A673 (cell line): ENCODE measurements at regions not wholly inside any gene's neighbourhood (a gene's known extent, or its start where the extent isn't known, plus 50 kb on each side); places are given as distances from the start of the nearest gene placed in this dataset.

Experiments used
- BruUV-seq: library from RNA; stranded (reverse); fragments of 400-500 nt; replicated peaks from 2 replicates; lab custom pipeline; 2021; lab: Mats Ljungman, UMichigan
- CTCF ChIA-PET: fragments of 300-600 bp; sonication (Branson Sonifier 250); formaldehyde crosslinking; loops from one replicate; lab custom pipeline; 2022; ENCODE audit warnings: antibody characterized with exemption; lab: Charles Lee
- POLR2A ChIA-PET: fragments of 300-600 bp; sonication (Branson Sonifier 250); formaldehyde crosslinking; loops from one replicate; lab custom pipeline; 2022; ENCODE audit warnings: antibody characterized with exemption; ENCODE audit not compliant: low non-redundant PET; lab: Charles Lee
- DNase-seq: peaks from one replicate; pipeline ENCODE4 v3.0.0-alpha.2; 2015; ENCODE audit warnings: low spot score
- H3K27ac ChIP-seq: fragments of 200-600 bp; sonication (generic); 2 replicates; pipeline ENCODE4 v1.5.1; 2016; ENCODE audit warnings: mixed run types, low read depth, mild to moderate bottlenecking, mixed read lengths, antibody characterized with exemption, low read length; ENCODE audit not compliant: poor library complexity, severe bottlenecking
- H3K27me3 ChIP-seq: fragments of 200-600 bp; sonication (generic); replicated peaks from 2 replicates; pipeline ENCODE4 v1.6.1; 2017; ENCODE audit warnings: mixed run types, low read depth, mild to moderate bottlenecking, mixed read lengths, antibody characterized with exemption, low read length; ENCODE audit not compliant: insufficient read depth, poor library complexity
- H3K36me3 ChIP-seq: fragments of 200-600 bp; sonication (generic); 2 replicates; pipeline ENCODE4 v1.6.1; 2016; ENCODE audit warnings: mixed run types, mild to moderate bottlenecking, mixed read lengths, antibody characterized with exemption, low read length; ENCODE audit not compliant: insufficient read depth, poor library complexity, severe bottlenecking
- H3K4me1 ChIP-seq: fragments of 200-600 bp; sonication (generic); 2 replicates; pipeline ENCODE4 v1.6.1; 2017; ENCODE audit warnings: mixed run types, mild to moderate bottlenecking, mixed read lengths, antibody characterized with exemption, low read length; ENCODE audit not compliant: insufficient read depth, poor library complexity, severe bottlenecking
- H3K4me3 ChIP-seq: fragments of 200-600 bp; sonication (generic); 2 replicates; pipeline ENCODE4 v1.5.1; 2016; ENCODE audit warnings: low read depth, mixed run types, mild to moderate bottlenecking, mixed read lengths, low read length; ENCODE audit not compliant: poor library complexity, severe bottlenecking
- H3K9me3 ChIP-seq: fragments of 200-600 bp; sonication (generic); 2 replicates; pipeline ENCODE4 v1.6.1; 2016; ENCODE audit warnings: mixed run types, low read depth, mild to moderate bottlenecking, mixed read lengths, antibody characterized with exemption, low read length; ENCODE audit not compliant: poor library complexity, severe bottlenecking
- CTCF ChIP-seq: fragments of 300-800, 200-600 bp; sonication (generic); conservative IDR thresholded peaks from 2 replicates; pipeline ENCODE4 v1.5.1; 2017; ENCODE audit warnings: low read depth, mild to moderate bottlenecking, antibody characterized with exemption, low read length, moderate library complexity, mixed read lengths
- EZH2 ChIP-seq: fragments of 200-600 bp; sonication (generic); IDR thresholded peaks from 2 replicates; pipeline ENCODE4 v1.6.1; 2017; ENCODE audit warnings: borderline replicate concordance, low read depth, mild to moderate bottlenecking, mixed read lengths, antibody characterized with exemption, low read length; ENCODE audit not compliant: poor library complexity, severe bottlenecking
- intact Hi-C: fragments of 100-400 bp; cut with micrococcal nuclease; formaldehyde crosslinking; loops from one replicate; pipeline ENCODE4 v1.10.0; 2022; ENCODE audit not compliant: unreplicated experiment

DNA sequence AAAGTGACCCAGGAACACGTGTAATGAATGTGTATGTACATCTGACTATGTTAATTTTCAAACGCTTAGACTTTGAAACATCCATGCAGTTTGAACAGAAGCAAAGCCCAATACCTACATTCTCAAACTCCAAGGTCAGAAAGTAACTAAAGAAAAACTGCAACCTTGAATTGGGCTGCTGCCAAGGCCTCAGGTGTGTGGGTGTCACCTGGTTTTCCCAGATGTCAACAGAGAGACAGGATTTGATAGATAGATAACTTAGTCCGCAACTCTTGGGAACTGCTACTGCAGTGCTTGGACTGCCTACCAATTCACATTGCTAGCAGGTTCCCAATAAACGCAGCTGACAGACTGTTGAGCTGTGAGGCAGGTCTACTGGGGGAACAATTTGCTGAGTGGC, 78.7 kb upstream of the PAPOLG start:
- no peak for DNase-seq
- ChIA-PET CTCF (no interaction called here), POLR2A (no interaction called here)
- Histone ChIP-seq H3K4me1 (no peaks in the 10 kb centered on the region), H3K27ac (no peak overlapping the region), H3K27me3 (no peaks in the 10 kb centered on the region), H3K36me3 (no peaks in the 10 kb centered on the region), H3K9me3 (no peaks in the 10 kb centered on the region), H3K4me3 (no peak overlapping the region)
- TF ChIP-seq CTCF (no peak), EZH2 (no peak)
- no TSS peak for BruUV-seq
- intact Hi-C loops, result no loop called here

- ChIA-PET CTCF (no interaction called here), POLR2A (no interaction called here)
- H3K36me3 ChIP-seq, result no peaks in the 10 kb centered on the region
These were observed 77.5 kb upstream of the PAPOLG start for GRCh38 chr2:60678551-60678950.

GRCh38 chr2:60679036-60679780, 76.9 kb upstream of the PAPOLG start:
- intact Hi-C loops, result no loop called here
- H3K4me3 ChIP-seq, result no peak overlapping the region

More at GRCh38 chr2:60678551-60678950, 77.5 kb upstream of the PAPOLG start:
- Histone ChIP-seq H3K4me1 (no peaks in the 10 kb centered on the region), H3K4me3 (no peak overlapping the region), H3K9me3 (no peaks in the 10 kb centered on the region), H3K27me3 (no peaks in the 10 kb centered on the region), H3K27ac (no peak overlapping the region)
- no TSS peak for BruUV-seq
- intact Hi-C loops, result no loop called here
- DNase-seq, result no peak
- TF ChIP-seq CTCF, result no peak
- TF ChIP-seq EZH2, result no peak

More at GRCh38 chr2:60679036-60679780, 76.9 kb upstream of the PAPOLG start:
- TF ChIP-seq EZH2, result no peak
- no peak for TF ChIP-seq CTCF
- Histone ChIP-seq H3K4me1 (no peaks in the 10 kb centered on the region), H3K27me3 (no peaks in the 10 kb centered on the region), H3K9me3 (no peaks in the 10 kb centered on the region), H3K27ac (no peak overlapping the region), H3K36me3 (no peaks in the 10 kb centered on the region)
- DNase-seq, result no peak
- BruUV-seq, result no TSS peak
- ChIA-PET CTCF (no interaction called here), POLR2A (no interaction called here)
